HG02840 (cell line): ENCODE measurements at regions not wholly inside any gene's neighbourhood (a gene's known extent, or its start where the extent isn't known, plus 50 kb on each side); places are given as distances from the start of the nearest gene placed in this dataset.

Experiments used
- ATAC-seq: cut with Tn5 transposase; IDR thresholded peaks from one replicate; pipeline ENCODE4 v1.9.1; 2021; ENCODE audit warnings: mild to moderate bottlenecking, moderate library complexity, moderate number of reproducible peaks; ENCODE audit not compliant: unreplicated experiment, low FRiP score

- no peak for ATAC-seq
Measured at GRCh38 chr3:102206511-102207031, 228.2 kb upstream of the ZPLD1 start.

- no peak for ATAC-seq
Measured at GRCh38 chr3:102207151-102207571, 227.7 kb upstream of the ZPLD1 start.

GRCh38 chr3:102215166-102215565 is 219.6 kb upstream of the ZPLD1 start:
- no peak for ATAC-seq

- ATAC-seq: no peak
Measured at GRCh38 chr3:102223132-102223531, 211.7 kb upstream of the ZPLD1 start.

- ATAC-seq: no peak
Measured at GRCh38 chr3:102224171-102224570, 210.6 kb upstream of the ZPLD1 start.

- ATAC-seq: no peak
Measured at GRCh38 chr3:102225005-102225404, 209.8 kb upstream of the ZPLD1 start.

- no peak for ATAC-seq
Measured at GRCh38 chr3:102225407-102226132, 209.2 kb upstream of the ZPLD1 start.

- ATAC-seq: no peak
Measured at GRCh38 chr3:102226463-102226862, 208.4 kb upstream of the ZPLD1 start.

- peak; percentile 53 for ATAC-seq
Measured at GRCh38 chr3:102229062-102229655, 205.7 kb upstream of the ZPLD1 start.

- no peak for ATAC-seq
Measured at GRCh38 chr3:102230057-102230456, 204.8 kb upstream of the ZPLD1 start.

- ATAC-seq: peak; percentile 72
Measured at GRCh38 chr3:102233881-102234280, 200.9 kb upstream of the ZPLD1 start.

GRCh38 chr3:102235679-102236078 is 199.1 kb upstream of the ZPLD1 start:
- ATAC-seq: no peak

GRCh38 chr3:102237181-102237580 is 197.6 kb upstream of the ZPLD1 start:
- ATAC-seq: no peak

GRCh38 chr3:102237838-102238237 is 197.0 kb upstream of the ZPLD1 start:
- no peak for ATAC-seq

- ATAC-seq: no peak
Measured at GRCh38 chr3:102238362-102238761, 196.5 kb upstream of the ZPLD1 start.

- ATAC-seq: no peak
Measured at GRCh38 chr3:102240720-102241119, 194.1 kb upstream of the ZPLD1 start.

GRCh38 chr3:102248981-102249705 is 185.7 kb upstream of the ZPLD1 start:
- ATAC-seq: no peak

GRCh38 chr3:102255736-102256135 is 179.1 kb upstream of the ZPLD1 start:
- ATAC-seq: no peak

- no peak for ATAC-seq
Measured at GRCh38 chr3:102258666-102259227, 176.1 kb upstream of the ZPLD1 start.

- ATAC-seq: no peak
Measured at GRCh38 chr3:102259663-102260062, 175.2 kb upstream of the ZPLD1 start.

- ATAC-seq: no peak
Measured at GRCh38 chr3:102265720-102266119, 169.1 kb upstream of the ZPLD1 start.
